Stomach (tissue), 4 donors: ENCODE measurements at regions not wholly inside any gene's neighbourhood (a gene's known extent, or its start where the extent isn't known, plus 50 kb on each side); places are given as distances from the start of the nearest gene placed in this dataset.

ENCODE experiments used
- EP300 ChIP-seq: sonication (generic); formaldehyde crosslinking; IDR thresholded peaks from one replicate; pipeline ENCODE4 v1.6.1; 2017; ENCODE audit warnings: antibody characterized with exemption
- POLR2AphosphoS5 ChIP-seq, 3 donors: sonication (generic); formaldehyde crosslinking; IDR thresholded peaks; one replicate each; pipeline ENCODE4 v1.6.1; 2016; ENCODE audit warnings: antibody characterized with exemption in 3 of 3

- TF ChIP-seq EP300 (no peak), POLR2AphosphoS5 (IDR thresholded peaks at IDR 0.05) (no peak)
These were observed 336.5 kb downstream of the LMO4 start for GRCh38 chr1:87665151-87665550.
